T-helper 2 cell treated with Interferon-gamma antibody and Interleukin-4, amounts not matched to agents 5 μg/mL and 100 μg/mL, for 36 hours (primary cell): ENCODE measurements at regions not wholly inside any gene's neighbourhood (a gene's known extent, or its start where the extent isn't known, plus 50 kb on each side); places are given as distances from the start of the nearest gene placed in this dataset.

Experiments
- DNase-seq: peaks from one replicate; pipeline ENCODE4 v3.0.0; 2021; ENCODE audit warnings: low spot score
- H3K27ac Mint-ChIP-seq: one replicate; pipeline ENCODE4 v1.8.0; 2021; ENCODE audit warnings: mild to moderate bottlenecking, mixed read lengths
- H3K27me3 Mint-ChIP-seq: one replicate; pipeline ENCODE4 v1.8.0; 2021; ENCODE audit warnings: low read depth, mixed read lengths
- H3K36me3 Mint-ChIP-seq: one replicate; pipeline ENCODE4 v1.8.0; 2021; ENCODE audit warnings: low read depth, mixed read lengths
- H3K4me1 Mint-ChIP-seq: one replicate; pipeline ENCODE4 v1.8.0; 2021; ENCODE audit warnings: low read depth, mixed read lengths
- H3K4me3 Mint-ChIP-seq: one replicate; pipeline ENCODE4 v1.8.0; 2022; ENCODE audit warnings: mild to moderate bottlenecking, moderate library complexity, mixed read lengths
- H3K9me3 Mint-ChIP-seq: one replicate; pipeline ENCODE4 v1.8.0; 2021; ENCODE audit warnings: mixed read lengths

DNA sequence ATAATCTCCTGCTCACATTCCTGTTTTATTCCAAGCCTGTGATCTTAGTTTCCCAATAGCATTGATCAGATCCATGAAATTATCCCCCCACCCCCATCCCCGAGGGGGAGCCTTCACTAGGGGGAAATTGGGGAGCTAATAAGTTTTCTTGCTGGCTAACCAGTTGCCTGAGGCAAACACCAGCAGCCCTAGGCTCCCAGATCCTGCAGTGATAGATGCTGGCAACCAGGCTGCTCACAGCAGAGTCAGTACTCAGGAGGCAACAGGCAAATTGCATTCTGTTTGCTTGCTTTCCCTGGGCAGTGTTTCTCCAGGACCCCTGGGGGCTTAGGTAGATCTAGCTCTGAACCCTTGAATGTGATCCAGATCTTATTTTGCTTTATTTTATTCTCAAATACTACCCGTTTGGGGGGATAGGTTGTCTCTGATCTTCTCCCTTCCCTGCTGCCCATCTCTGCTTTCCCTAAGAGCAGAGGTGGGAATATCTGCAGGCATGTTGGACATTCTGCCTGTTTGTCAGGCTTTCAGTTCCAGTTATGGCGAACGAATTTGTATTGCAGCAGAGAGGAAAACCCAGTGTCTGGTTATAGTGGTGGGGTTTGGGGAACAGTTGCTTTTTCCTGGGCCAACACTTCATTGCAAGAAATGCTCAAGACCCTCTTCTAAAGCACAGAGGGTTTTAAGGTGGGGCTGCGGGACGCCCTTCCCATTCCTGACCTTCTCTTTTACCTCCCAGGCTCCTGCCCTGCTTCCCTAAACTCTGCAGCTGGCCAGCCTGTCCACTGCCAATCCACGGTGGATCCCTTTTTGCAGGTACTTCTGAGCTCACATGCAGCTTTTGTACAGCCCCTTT is 289.8 kb upstream of the PLXNA2 start:
- no peaks in the 10 kb centered on the region for H3K36me3 Mint-ChIP-seq
- H3K9me3 Mint-ChIP-seq, result no peaks in the 10 kb centered on the region
- H3K4me3 Mint-ChIP-seq, result no peak overlapping the region
- H3K4me1 Mint-ChIP-seq, result peaks cover 2% of the 10 kb centered on the region
- H3K27ac Mint-ChIP-seq, result no peak overlapping the region
- peaks cover 4% of the 10 kb centered on the region for H3K27me3 Mint-ChIP-seq
- DNase-seq, result no peak

DNA sequence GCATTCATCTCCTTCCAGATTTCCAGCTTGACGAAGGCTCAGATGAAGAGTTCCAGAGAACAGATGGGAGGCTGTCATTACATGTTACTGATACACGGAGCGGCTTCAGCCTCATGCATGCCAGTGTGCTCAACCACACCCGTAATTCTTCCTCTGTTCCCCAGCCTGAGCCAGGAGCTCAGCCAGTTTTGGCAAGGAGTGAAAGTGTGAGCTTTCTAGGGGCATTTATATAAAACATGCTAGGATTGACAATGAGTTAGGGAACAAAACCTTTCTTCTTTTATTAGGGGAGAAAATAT is 290.4 kb upstream of the PLXNA2 start:
- Mint-ChIP-seq H3K36me3 (no peaks in the 10 kb centered on the region), H3K27me3 (peaks cover 4% of the 10 kb centered on the region), H3K4me1 (peaks cover 2% of the 10 kb centered on the region), H3K4me3 (no peak overlapping the region), H3K9me3 (no peaks in the 10 kb centered on the region), H3K27ac (no peak overlapping the region)
- no peak for DNase-seq

GRCh38 chr1:208534979-208535378 is 290.8 kb upstream of the PLXNA2 start:
- Mint-ChIP-seq H3K4me3 (no peak overlapping the region), H3K27me3 (peaks cover 4% of the 10 kb centered on the region), H3K27ac (no peak overlapping the region), H3K36me3 (no peaks in the 10 kb centered on the region), H3K4me1 (peaks cover 2% of the 10 kb centered on the region), H3K9me3 (no peaks in the 10 kb centered on the region)
- DNase-seq, result no peak

- peaks cover 2% of the 10 kb centered on the region for H3K4me1 Mint-ChIP-seq
- no peaks in the 10 kb centered on the region for H3K36me3 Mint-ChIP-seq
- H3K9me3 Mint-ChIP-seq, result no peaks in the 10 kb centered on the region
- H3K4me3 Mint-ChIP-seq, result no peak overlapping the region
- DNase-seq, result no peak
- no peak overlapping the region for H3K27ac Mint-ChIP-seq
- H3K27me3 Mint-ChIP-seq, result peaks cover 4% of the 10 kb centered on the region
These were observed 291.3 kb upstream of the PLXNA2 start for GRCh38 chr1:208535511-208535910.

- H3K27ac Mint-ChIP-seq, result no peak overlapping the region
- no peak overlapping the region for H3K4me3 Mint-ChIP-seq
- H3K27me3 Mint-ChIP-seq, result peaks cover 4% of the 10 kb centered on the region
- no peaks in the 10 kb centered on the region for H3K9me3 Mint-ChIP-seq
- H3K36me3 Mint-ChIP-seq, result no peaks in the 10 kb centered on the region
- DNase-seq, result no peak
- peaks cover 2% of the 10 kb centered on the region for H3K4me1 Mint-ChIP-seq
These were observed 292.0 kb upstream of the PLXNA2 start for GRCh38 chr1:208536212-208536611.

- H3K27ac Mint-ChIP-seq, result no peak overlapping the region
- H3K4me3 Mint-ChIP-seq, result no peak overlapping the region
- H3K4me1 Mint-ChIP-seq, result peaks cover 2% of the 10 kb centered on the region
- DNase-seq, result no peak
- H3K9me3 Mint-ChIP-seq, result no peaks in the 10 kb centered on the region
- H3K36me3 Mint-ChIP-seq, result no peaks in the 10 kb centered on the region
- H3K27me3 Mint-ChIP-seq, result peaks cover 4% of the 10 kb centered on the region
These were observed 293.0 kb upstream of the PLXNA2 start for GRCh38 chr1:208537198-208537597.

- DNase-seq, result no peak
- Mint-ChIP-seq H3K27ac (no peak overlapping the region), H3K4me1 (peaks cover 2% of the 10 kb centered on the region), H3K4me3 (no peak overlapping the region), H3K36me3 (no peaks in the 10 kb centered on the region), H3K27me3 (peaks cover 4% of the 10 kb centered on the region), H3K9me3 (no peaks in the 10 kb centered on the region)
These were observed 293.9 kb upstream of the PLXNA2 start for GRCh38 chr1:208538078-208538477.

- Mint-ChIP-seq H3K36me3 (no peaks in the 10 kb centered on the region), H3K27me3 (peaks cover 4% of the 10 kb centered on the region), H3K4me3 (no peak overlapping the region), H3K27ac (no peak overlapping the region), H3K9me3 (no peaks in the 10 kb centered on the region), H3K4me1 (peaks cover 2% of the 10 kb centered on the region)
- no peak for DNase-seq
These were observed 294.4 kb upstream of the PLXNA2 start for GRCh38 chr1:208538587-208538986.

GRCh38 chr1:208540724-208541123 is 296.5 kb upstream of the PLXNA2 start:
- no peak overlapping the region for H3K27ac Mint-ChIP-seq
- H3K36me3 Mint-ChIP-seq, result no peaks in the 10 kb centered on the region
- DNase-seq, result no peak
- H3K4me1 Mint-ChIP-seq, result peaks cover 2% of the 10 kb centered on the region
- no peak overlapping the region for H3K4me3 Mint-ChIP-seq
- H3K9me3 Mint-ChIP-seq, result no peaks in the 10 kb centered on the region
- H3K27me3 Mint-ChIP-seq, result peaks cover 4% of the 10 kb centered on the region

- no peaks in the 10 kb centered on the region for H3K4me1 Mint-ChIP-seq
- H3K27ac Mint-ChIP-seq, result no peak overlapping the region
- no peak overlapping the region for H3K4me3 Mint-ChIP-seq
- peaks cover under 1% of the 10 kb centered on the region for H3K27me3 Mint-ChIP-seq
- no peaks in the 10 kb centered on the region for H3K9me3 Mint-ChIP-seq
- DNase-seq, result no peak
- no peaks in the 10 kb centered on the region for H3K36me3 Mint-ChIP-seq
These were observed 297.2 kb upstream of the PLXNA2 start for GRCh38 chr1:208541225-208541855.

GRCh38 chr1:208542309-208542708 is 298.1 kb upstream of the PLXNA2 start:
- no peak for DNase-seq
- Mint-ChIP-seq H3K4me3 (no peak overlapping the region), H3K9me3 (no peaks in the 10 kb centered on the region), H3K4me1 (no peaks in the 10 kb centered on the region), H3K36me3 (no peaks in the 10 kb centered on the region), H3K27me3 (no peaks in the 10 kb centered on the region), H3K27ac (no peak overlapping the region)

DNA sequence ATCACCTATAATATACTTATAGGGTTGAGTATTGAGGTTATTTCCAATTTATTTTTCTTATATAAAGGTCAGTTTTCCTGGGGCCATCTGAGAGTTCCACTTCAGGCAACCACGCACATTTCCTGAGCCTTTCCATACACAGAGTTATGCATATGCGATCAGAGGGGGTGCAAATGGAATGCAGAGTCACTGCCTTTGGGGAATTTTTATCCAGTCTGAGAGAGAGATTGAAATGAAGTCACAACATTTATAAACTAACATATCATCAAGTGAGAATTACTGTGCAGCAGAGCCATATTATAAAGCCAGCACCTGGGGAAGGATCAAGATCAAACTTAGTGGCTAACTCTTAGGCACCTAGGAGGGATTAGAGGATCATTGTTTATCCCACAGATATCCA is 299.9 kb upstream of the PLXNA2 start:
- H3K27ac Mint-ChIP-seq, result no peak overlapping the region
- no peaks in the 10 kb centered on the region for H3K4me1 Mint-ChIP-seq
- DNase-seq, result no peak
- H3K27me3 Mint-ChIP-seq, result no peaks in the 10 kb centered on the region
- H3K36me3 Mint-ChIP-seq, result no peaks in the 10 kb centered on the region
- H3K4me3 Mint-ChIP-seq, result no peak overlapping the region
- no peaks in the 10 kb centered on the region for H3K9me3 Mint-ChIP-seq

- DNase-seq, result no peak
- no peaks in the 10 kb centered on the region for H3K4me1 Mint-ChIP-seq
- no peaks in the 10 kb centered on the region for H3K36me3 Mint-ChIP-seq
- no peaks in the 10 kb centered on the region for H3K27me3 Mint-ChIP-seq
- H3K27ac Mint-ChIP-seq, result no peak overlapping the region
- H3K9me3 Mint-ChIP-seq, result no peaks in the 10 kb centered on the region
- no peak overlapping the region for H3K4me3 Mint-ChIP-seq
These were observed 300.6 kb upstream of the PLXNA2 start for GRCh38 chr1:208544794-208545193.

DNA sequence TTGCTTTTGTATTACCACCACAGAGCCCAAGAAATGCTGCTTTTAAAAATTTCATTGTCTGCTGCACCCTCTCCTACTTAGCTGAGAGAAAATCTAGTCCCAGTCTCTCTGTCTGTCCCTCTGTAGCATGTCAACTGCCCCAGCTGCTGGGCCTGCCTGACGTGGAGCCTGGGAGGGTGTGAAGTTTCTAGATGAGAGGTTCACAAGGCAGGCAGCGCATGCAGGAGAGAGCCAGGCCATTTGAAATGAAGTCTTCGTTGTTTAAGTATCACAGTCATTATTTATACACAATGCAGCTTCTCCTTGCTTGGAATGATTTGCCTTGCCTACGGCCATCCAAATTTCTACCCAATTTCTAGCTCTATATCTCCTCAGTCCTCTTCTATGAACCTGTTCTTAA is 306.8 kb upstream of the PLXNA2 start:
- no peak overlapping the region for H3K4me3 Mint-ChIP-seq
- no peak for DNase-seq
- no peaks in the 10 kb centered on the region for H3K27me3 Mint-ChIP-seq
- H3K36me3 Mint-ChIP-seq, result no peaks in the 10 kb centered on the region
- H3K27ac Mint-ChIP-seq, result no peak overlapping the region
- H3K9me3 Mint-ChIP-seq, result no peaks in the 10 kb centered on the region
- H3K4me1 Mint-ChIP-seq, result no peaks in the 10 kb centered on the region
